Kidney glomerular epithelial cell (primary cell): ENCODE measurements at regions not wholly inside any gene's neighbourhood (a gene's known extent, or its start where the extent isn't known, plus 50 kb on each side); places are given as distances from the start of the nearest gene placed in this dataset.
"Not testable (repeated sequence)": the region's sequence is repeated elsewhere in the genome, so short reads cannot be mapped to it uniquely, and the experiment has no call there.

Experiments used
- DNase-seq: peaks from one replicate; lab custom pipeline; 2025; lab: John Stamatoyannopoulos, UW

- peak; percentile 43 for DNase-seq
Measured at GRCh38 chr7:109751241-109751640, 1181.6 kb downstream of the DNAJB9 start.

DNA sequence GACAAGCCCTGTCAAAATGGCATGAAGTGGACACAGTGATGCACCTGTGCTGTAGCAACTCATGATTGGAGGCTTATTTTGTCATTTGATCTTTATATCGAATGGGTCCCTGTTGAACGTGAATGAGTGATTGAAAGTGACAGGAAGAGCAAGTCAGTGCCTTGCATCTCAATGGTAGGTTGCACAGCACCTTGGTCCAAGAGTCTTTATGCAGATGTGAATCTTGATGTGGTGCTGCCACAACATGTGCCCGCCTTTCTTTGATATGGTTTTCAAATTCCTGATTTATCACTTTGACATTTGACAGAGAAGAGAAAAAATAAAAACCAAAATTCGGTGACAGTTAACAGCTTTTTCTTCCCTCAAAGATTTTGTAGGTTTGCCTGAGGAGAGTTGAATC is 1182.4 kb downstream of the DNAJB9 start:
- DNase-seq: no peak

DNA sequence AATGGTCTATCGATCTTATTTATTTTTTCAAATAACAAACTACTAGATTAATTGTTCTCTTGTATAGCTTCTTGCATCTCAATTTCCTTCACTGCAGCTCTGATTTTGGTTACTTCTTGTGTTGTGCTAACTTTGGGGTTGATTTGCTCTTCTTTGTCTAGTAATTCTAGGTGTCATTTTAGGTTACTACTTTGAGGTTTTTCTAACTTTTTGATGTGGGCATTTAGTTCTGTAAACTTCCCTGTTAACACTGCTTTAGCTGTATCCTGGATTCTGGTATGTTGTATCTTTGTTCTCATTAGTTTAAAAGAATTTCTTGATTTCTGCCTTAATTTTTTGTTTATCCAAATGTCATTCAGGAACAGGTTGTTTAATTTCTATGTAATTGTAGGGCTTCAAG is 1188.0 kb downstream of the DNAJB9 start:
- DNase-seq: no peak

- DNase-seq: no peak
Measured at GRCh38 chr7:109763611-109764010, 1193.9 kb downstream of the DNAJB9 start.

DNA sequence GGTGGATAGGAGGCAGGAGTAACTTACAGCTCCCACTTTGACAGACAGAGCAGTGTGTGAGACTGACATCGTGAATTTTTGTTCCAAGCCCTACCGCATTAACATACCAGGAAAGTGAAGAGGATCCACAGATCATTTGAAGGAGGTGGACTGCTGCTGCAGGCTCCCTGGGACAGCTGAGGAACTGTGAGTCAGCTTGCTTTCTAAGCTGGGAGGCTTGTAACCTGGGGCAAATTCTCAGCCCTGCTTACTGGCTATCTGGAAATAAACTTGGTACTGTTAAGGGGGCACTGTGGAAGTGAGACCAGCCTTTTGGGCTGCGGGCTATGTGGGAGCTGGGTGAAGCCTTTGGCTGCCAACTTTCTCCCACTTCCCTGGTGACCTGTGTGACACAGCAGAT is 1202.5 kb downstream of the DNAJB9 start:
- no peak for DNase-seq

- DNase-seq: no peak
Measured at GRCh38 chr7:109782806-109783205, 1213.1 kb downstream of the DNAJB9 start.

DNA sequence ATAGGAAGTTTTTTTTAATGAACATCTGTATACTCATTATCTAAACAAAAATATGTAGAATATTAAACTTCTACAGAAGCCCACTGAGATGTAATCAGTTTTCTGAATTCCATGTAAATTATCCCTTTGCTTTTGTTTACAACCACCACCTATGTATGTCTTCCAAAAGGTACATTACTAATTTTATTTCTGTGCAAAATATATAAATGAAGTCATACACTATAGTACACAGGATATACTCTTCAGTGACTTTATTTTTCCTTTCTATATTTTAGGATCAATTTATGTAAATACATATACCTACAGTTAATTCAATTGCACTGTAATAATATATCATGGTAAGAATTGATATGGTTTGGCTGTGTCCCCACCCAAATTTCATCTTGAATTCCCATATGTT is 1236.9 kb downstream of the DNAJB9 start:
- DNase-seq: no peak

DNA sequence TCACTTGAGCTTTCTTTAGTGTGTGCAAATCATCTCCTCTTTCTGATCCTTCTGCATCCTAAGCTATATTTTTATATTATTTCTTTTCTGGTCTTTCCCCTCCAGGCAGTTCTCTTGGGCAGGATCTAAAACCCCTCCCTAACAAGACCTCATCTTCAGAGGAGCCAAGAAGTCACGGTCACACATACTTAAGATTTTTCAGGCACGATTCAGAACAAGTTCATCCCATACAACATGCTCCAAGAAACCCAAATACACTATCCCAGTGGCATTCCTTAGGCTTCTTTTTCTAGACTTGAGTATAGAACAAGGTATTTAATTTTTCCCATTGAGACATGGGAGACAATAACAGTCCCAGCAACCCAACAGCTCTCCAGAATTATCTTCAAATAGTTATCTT is 1251.5 kb downstream of the DNAJB9 start:
- DNase-seq: no peak

DNA sequence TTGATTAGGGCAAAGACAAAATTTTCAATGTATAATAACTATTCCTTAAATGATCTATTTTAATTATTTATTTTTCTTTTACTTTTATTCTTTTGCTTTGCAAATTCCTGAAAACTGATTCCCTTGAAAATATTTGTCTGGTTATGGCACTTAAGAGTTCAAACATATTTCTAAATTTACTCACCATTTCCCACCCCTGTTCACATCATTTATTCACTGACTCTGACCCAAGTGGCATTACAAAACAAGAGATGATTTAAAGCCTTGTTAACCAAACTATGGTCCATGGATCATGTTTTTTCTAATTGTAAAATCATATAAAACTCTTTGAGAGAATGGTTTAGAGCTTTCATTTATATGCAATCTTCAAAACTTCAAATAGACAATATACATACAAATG is 1256.1 kb upstream of the LRRN3 start:
- no peak for DNase-seq

DNA sequence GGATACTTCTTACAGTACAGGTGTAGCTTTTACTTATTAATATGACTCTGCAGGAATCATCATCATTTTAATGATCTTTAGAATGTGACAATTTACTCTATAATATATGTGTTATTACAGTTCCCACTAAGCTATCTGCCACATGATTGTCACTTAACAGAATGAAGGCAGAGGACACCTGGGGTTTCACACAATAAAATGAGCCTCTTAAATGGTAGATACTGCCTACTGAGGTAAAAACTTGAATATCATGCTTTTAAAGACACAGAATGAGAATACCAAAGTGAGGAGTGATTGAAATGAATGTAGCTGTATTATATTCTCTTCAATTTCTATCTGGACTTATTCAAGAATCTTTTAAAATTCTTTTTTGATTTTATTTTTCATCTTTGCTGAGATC is 1255.3 kb upstream of the LRRN3 start:
- no peak for DNase-seq

GRCh38 chr7:109836016-109836415 is 1254.9 kb upstream of the LRRN3 start:
- no peak for DNase-seq

DNA sequence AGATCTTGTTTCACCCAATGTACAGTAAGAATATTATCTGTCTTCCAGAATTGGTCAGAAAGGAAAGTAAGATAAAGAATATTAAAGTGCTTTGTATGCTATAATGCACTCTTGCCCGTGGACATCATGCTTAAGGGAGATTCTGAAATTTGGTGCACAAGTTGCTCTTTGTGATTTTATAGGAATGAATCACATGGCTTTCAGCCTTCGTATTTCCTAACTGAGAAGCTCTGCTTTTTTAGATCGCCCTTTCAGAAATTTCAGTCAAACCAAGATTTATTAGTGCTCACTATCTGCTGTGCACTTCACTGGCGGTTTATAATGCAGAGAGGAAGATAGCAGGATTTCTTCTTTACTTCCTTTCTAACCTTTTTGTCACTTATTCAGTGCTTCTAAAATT is 1248.5 kb upstream of the LRRN3 start:
- DNase-seq: no peak

DNA sequence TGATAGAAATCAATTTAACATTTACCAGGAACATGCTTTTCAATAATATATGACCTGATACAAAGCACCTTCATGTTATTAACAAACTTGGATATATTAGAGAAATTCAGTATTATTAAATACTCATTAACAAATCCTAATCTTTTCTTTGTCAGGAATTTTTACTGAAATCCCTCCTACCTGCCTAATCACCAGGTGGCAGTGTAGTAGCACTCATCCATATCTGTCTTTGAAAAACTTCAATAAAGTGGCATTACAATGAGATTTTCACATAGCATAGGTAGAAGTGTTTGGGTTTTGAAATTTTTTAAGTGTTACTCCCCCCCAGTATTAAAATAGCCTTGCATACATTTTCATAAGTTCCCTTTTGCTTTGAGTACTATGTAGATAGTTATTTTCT is 1246.6 kb upstream of the LRRN3 start:
- DNase-seq: peak; percentile 28

DNA sequence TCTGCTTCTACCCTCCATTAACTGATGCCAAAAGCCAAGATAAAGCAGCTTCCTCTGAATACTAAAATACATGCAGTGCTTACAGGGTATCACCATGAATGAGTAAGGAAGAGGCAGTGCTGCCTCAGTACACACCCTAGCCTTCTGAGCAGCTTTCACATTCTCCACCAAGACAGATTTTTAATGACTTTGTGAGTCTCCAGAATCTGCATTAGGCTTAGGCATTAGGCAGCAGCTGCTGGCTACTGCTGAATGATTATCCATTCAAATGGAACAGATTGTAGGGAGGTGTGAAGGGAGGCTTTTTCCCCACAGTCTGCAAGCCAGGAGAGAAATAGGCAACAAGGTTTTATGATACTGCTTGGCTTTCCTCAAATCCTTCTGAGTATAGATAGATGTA is 1226.7 kb upstream of the LRRN3 start:
- no peak for DNase-seq

DNA sequence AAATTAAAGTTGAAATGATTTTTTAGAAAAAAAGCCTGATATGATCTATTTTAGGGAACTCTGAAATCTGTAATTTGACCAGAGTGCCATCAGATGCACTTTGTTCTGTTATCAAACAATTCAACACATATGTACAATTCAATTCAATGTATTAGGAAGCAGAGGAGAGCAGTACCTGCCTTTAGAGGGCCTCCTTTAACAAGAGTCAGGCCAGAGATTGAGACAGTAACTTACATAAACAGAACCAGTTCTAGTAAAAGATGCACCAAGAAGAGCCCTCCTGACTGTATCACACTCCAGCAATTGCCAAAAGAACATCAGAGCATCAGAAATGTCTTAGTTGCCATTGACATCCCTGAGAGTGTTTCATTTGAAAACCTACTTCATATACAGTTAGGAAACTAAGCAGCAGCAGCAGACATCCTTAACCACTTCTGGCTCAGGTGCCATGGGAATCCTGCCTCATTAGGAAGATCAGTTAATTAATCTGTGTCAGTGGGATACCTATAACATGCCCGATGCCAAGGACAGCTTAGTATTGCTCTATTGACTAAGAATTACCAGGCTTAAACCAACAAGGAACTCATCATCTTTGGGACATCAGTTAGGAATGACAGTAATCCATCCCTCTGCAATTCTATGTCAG is 1222.6 kb upstream of the LRRN3 start:
- no peak for DNase-seq

GRCh38 chr7:109873296-109873695 is 1217.6 kb upstream of the LRRN3 start:
- DNase-seq: no peak

GRCh38 chr7:109879287-109879828 is 1211.6 kb upstream of the LRRN3 start:
- DNase-seq: no peak

GRCh38 chr7:109890622-109891021 is 1200.3 kb upstream of the LRRN3 start:
- no peak for DNase-seq

DNA sequence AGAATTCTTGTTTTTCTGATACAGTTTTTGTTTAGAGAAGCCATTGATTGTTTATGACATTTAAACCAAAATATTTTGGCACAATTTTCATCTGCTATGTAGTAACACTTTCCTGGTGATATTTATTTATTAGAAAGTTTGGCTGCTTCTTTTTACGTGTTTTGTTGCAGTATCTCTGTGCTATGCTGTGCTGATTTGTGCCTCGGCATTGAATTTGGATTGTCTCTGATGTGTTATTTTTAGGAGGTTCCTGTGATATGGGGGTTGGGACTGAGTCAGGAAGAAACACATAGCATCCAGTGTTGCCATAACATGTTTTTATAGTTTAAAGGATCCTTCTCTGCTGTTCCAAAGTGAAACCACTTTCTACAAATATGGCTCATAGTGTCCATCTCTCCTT is 1197.7 kb upstream of the LRRN3 start:
- no peak for DNase-seq

GRCh38 chr7:109895536-109895935 is 1195.4 kb upstream of the LRRN3 start:
- DNase-seq: no peak

- DNase-seq: no peak
Measured at GRCh38 chr7:109901926-109902325, 1189.0 kb upstream of the LRRN3 start.

DNA sequence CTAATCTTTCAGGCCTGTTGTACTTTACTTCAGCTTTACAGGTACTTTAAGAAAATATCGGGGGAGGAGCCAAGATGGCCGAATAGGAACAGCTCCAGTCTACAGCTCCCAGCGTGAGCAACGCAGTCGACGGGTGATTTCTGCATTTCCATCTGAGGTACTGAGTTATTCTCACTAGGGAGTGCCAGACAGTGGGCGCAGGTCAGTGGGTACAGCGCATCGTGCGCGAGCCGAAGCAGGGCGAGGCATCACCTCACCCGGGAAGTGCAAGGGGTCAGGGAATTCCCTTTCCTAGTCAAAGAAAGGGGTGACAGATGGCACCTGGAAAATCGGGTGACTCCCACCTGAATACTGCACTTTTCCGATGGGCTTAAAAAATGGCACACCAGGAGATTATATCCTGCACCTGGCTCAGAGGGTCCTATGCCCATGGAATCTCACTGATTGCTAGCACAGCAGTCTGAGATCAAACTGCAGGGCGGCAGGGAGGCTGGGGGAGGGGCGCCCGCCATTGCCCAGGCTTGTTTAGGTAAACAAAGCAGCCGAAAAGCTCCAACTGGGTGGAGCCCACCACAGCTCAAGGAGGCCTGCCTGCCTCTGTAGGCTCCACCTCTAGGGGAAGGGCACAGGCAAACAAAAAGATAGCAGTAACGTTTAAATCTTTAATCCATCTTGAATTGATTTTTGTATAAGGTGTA is 1185.4 kb upstream of the LRRN3 start:
- DNase-seq: not testable (repeated sequence)

GRCh38 chr7:109915670-109916069 is 1175.3 kb upstream of the LRRN3 start:
- no peak for DNase-seq

DNA sequence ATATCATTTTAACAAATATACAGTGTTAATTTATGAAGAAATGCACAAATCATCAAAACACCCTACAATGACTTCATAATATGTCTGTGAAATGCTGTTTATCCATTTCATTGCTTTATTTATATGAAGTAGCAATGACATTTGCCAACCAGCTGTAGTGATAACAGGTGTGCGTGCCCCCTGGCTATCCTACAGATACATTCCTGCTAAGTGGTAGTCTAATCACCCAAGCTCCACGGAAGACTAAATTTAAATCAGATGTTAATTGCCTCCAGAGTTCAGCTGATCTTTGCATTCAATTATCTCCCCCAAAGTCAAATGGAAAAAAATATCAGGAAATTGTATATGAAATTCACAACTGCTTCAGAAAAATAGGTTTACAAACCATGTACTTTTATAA is 1164.2 kb upstream of the LRRN3 start:
- no peak for DNase-seq
